Tibial nerve (tissue), 4 donors: ENCODE measurements at regions not wholly inside any gene's neighbourhood (a gene's known extent, or its start where the extent isn't known, plus 50 kb on each side); places are given as distances from the start of the nearest gene placed in this dataset.

Source experiments
- EP300 ChIP-seq, 2 donors: sonication (generic); formaldehyde crosslinking; IDR thresholded peaks; one replicate each; pipeline ENCODE4 v1.6.1; 2017; ENCODE audit warnings: antibody characterized with exemption in 2 of 2, mild to moderate bottlenecking in 1 of 2
- POLR2A ChIP-seq, 2 donors: fragments of 450-650 bp; IDR thresholded peaks; one replicate each; pipeline ENCODE4 v1.6.1; 2017; ENCODE audit warnings: antibody characterized with exemption in 2 of 2, mild to moderate bottlenecking in 2 of 2, moderate library complexity in 2 of 2
- TF ChIP-seq, protein P1 (sequence below), 5 experiments: fragments of 200-600 bp in 3 of 5; fragments of 450-650 bp in 2 of 5; sonication (generic) in 3 of 5; IDR thresholded peaks; one replicate each; pipeline ENCODE4 v1.5.1; 2016 to 2019; ENCODE audit warnings: antibody characterized with exemption in 5 of 5, mild to moderate bottlenecking in 3 of 5, moderate library complexity in 2 of 5

DNA sequence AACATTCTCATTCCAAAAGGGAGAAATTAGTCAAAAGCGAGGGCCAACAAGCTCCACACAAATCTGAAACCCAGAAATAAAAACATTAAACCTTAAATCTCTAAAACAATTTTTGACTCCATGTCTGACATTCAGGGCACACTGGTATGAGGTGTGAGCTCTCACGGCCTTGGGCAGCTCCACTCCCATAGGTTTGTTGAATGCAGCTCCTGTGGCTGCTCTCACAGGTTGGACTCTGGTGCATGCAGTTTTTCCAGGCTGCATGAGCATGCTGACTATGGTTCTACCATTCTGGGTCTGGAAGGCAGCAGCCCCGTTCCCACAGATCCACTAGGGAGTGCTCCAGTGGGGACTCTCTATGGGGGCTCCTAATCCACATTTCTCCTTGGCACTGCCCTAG lies 887.1 kb upstream of the GHITM start:
- TF ChIP-seq POLR2A (IDR thresholded peaks at IDR 0.05) (no peak), EP300 (IDR thresholded peaks at IDR 0.05) (no peak)
- TF ChIP-seq, protein P1, sequence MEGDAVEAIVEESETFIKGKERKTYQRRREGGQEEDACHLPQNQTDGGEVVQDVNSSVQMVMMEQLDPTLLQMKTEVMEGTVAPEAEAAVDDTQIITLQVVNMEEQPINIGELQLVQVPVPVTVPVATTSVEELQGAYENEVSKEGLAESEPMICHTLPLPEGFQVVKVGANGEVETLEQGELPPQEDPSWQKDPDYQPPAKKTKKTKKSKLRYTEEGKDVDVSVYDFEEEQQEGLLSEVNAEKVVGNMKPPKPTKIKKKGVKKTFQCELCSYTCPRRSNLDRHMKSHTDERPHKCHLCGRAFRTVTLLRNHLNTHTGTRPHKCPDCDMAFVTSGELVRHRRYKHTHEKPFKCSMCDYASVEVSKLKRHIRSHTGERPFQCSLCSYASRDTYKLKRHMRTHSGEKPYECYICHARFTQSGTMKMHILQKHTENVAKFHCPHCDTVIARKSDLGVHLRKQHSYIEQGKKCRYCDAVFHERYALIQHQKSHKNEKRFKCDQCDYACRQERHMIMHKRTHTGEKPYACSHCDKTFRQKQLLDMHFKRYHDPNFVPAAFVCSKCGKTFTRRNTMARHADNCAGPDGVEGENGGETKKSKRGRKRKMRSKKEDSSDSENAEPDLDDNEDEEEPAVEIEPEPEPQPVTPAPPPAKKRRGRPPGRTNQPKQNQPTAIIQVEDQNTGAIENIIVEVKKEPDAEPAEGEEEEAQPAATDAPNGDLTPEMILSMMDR (IDR thresholded peaks at IDR 0.05) = no peak
